H9 (cell line): ENCODE measurements at regions not wholly inside any gene's neighbourhood (a gene's known extent, or its start where the extent isn't known, plus 50 kb on each side); places are given as distances from the start of the nearest gene placed in this dataset.

ENCODE experiments used
- DNase-seq: peaks from one replicate; pipeline ENCODE4 v3.0.0-alpha.2; 2017
- H2AFZ ChIP-seq: one replicate; pipeline ENCODE4 v1.6.1; 2013; ENCODE audit warnings: mild to moderate bottlenecking, low read length, control low read depth, moderate library complexity
- H2AK5ac ChIP-seq: 2 replicates; pipeline ENCODE4 v1.6.1; 2013; ENCODE audit warnings: low read length, control low read depth, mixed read lengths; ENCODE audit not compliant: insufficient read length
- H2BK120ac ChIP-seq: one replicate; pipeline ENCODE4 v1.6.1; 2013; ENCODE audit warnings: low read depth, mild to moderate bottlenecking, low read length, control low read depth, inconsistent platforms; ENCODE audit not compliant: poor library complexity, severe bottlenecking
- H2BK12ac ChIP-seq: 2 replicates; pipeline ENCODE4 v1.6.1; 2013; ENCODE audit warnings: low read length, control low read depth, mixed read lengths, low read depth; ENCODE audit not compliant: insufficient read length
- H2BK15ac ChIP-seq: 2 replicates; pipeline ENCODE4 v1.6.1; 2013; ENCODE audit warnings: low read depth, low read length, control low read depth
- H2BK20ac ChIP-seq: one replicate; pipeline ENCODE4 v1.6.1; 2013; ENCODE audit warnings: low read depth, mild to moderate bottlenecking, low read length, control low read depth, inconsistent platforms; ENCODE audit not compliant: poor library complexity, severe bottlenecking
- H2BK5ac ChIP-seq: 2 replicates; pipeline ENCODE4 v1.6.1; 2013; ENCODE audit warnings: low read length, control low read depth, mixed read lengths; ENCODE audit not compliant: insufficient read length
- H3K14ac ChIP-seq: 2 replicates; pipeline ENCODE4 v1.6.1; 2013; ENCODE audit warnings: low read length, control low read depth; ENCODE audit not compliant: insufficient read depth
- H3K18ac ChIP-seq: 2 replicates; pipeline ENCODE4 v1.6.1; 2013; ENCODE audit warnings: low read depth, mild to moderate bottlenecking, mixed read lengths, low read length, control low read depth; ENCODE audit not compliant: insufficient read length
- H3K23ac ChIP-seq: 2 replicates; pipeline ENCODE4 v1.6.1; 2013; ENCODE audit warnings: low read length, control low read depth, mixed read lengths, low read depth; ENCODE audit not compliant: insufficient read length
- H3K23me2 ChIP-seq: 2 replicates; pipeline ENCODE4 v1.6.1; 2013; ENCODE audit warnings: low read depth, mild to moderate bottlenecking, mixed read lengths, low read length, control low read depth; ENCODE audit not compliant: insufficient read length, poor library complexity, severe bottlenecking
- H3K27ac ChIP-seq: 2 replicates; pipeline ENCODE4 v1.5.1; 2013; ENCODE audit warnings: low read length, control low read depth, mixed read lengths, low read depth; ENCODE audit not compliant: insufficient read length
- H3K27me3 ChIP-seq: 2 replicates; pipeline ENCODE4 v1.6.1; 2013; ENCODE audit warnings: low read length, control low read depth, inconsistent platforms; ENCODE audit not compliant: insufficient read depth
- H3K4ac ChIP-seq: 2 replicates; pipeline ENCODE4 v1.6.1; 2013; ENCODE audit warnings: low read depth, mild to moderate bottlenecking, control low read depth, inconsistent platforms, low read length, moderate library complexity
- H3K4me1 ChIP-seq: 2 replicates; pipeline ENCODE4 v1.6.1; 2013; ENCODE audit warnings: low read length, control low read depth, inconsistent platforms; ENCODE audit not compliant: insufficient read depth
- H3K4me2 ChIP-seq: 2 replicates; pipeline ENCODE4 v1.6.1; 2013; ENCODE audit warnings: low read length, control low read depth, mixed read lengths; ENCODE audit not compliant: insufficient read length, insufficient read depth
- H3K56ac ChIP-seq: 2 replicates; pipeline ENCODE4 v1.6.1; 2013; ENCODE audit warnings: low read depth, mild to moderate bottlenecking, mixed read lengths, low read length, control low read depth; ENCODE audit not compliant: insufficient read length
- H3K79me1 ChIP-seq: 2 replicates; pipeline ENCODE4 v1.6.1; 2013; ENCODE audit warnings: low read depth, mild to moderate bottlenecking, moderate library complexity, low read length, control low read depth, inconsistent platforms; ENCODE audit not compliant: insufficient read depth, poor library complexity, severe bottlenecking
- H3K79me2 ChIP-seq: 2 replicates; pipeline ENCODE4 v1.6.1; 2013; ENCODE audit warnings: low read length, control low read depth, inconsistent platforms; ENCODE audit not compliant: insufficient read depth
- H3K9ac ChIP-seq: 2 replicates; pipeline ENCODE4 v1.6.1; 2013; ENCODE audit warnings: low read length, control low read depth, mixed read lengths; ENCODE audit not compliant: insufficient read length; ENCODE audit errors: extremely low read depth
- H3K9me3 ChIP-seq: one replicate; pipeline ENCODE4 v1.6.1; 2013; ENCODE audit warnings: low read depth, low read length, inconsistent platforms; ENCODE audit not compliant: control insufficient read depth
- H3T11ph ChIP-seq: one replicate; pipeline ENCODE4 v1.6.1; 2013; ENCODE audit warnings: mild to moderate bottlenecking, low read length, control low read depth, inconsistent platforms
- H4K20me1 ChIP-seq: one replicate; pipeline ENCODE4 v1.6.1; 2013; ENCODE audit not compliant: control insufficient read depth, insufficient read length, insufficient read depth
- H4K5ac ChIP-seq: 2 replicates; pipeline ENCODE4 v1.6.1; 2013; ENCODE audit warnings: low read depth, mild to moderate bottlenecking, mixed read lengths, low read length, control low read depth; ENCODE audit not compliant: insufficient read length
- H4K8ac ChIP-seq: replicated peaks from 2 replicates; pipeline ENCODE4 v1.6.1; 2013; ENCODE audit warnings: low read length, control low read depth, mixed read lengths, low read depth; ENCODE audit not compliant: insufficient read length
- H4K91ac ChIP-seq: 2 replicates; pipeline ENCODE4 v1.6.1; 2013; ENCODE audit warnings: low read depth, mild to moderate bottlenecking, moderate library complexity, mixed read lengths, low read length, control low read depth; ENCODE audit not compliant: insufficient read length
- H3K27ac Mint-ChIP-seq, 3 experiments: 2 replicates in 2 of 3; 3 replicates in 1 of 3; pipeline ENCODE4 v1.8.0; 2020 to 2021; ENCODE audit warnings: mixed read lengths in 3 of 3, mild to moderate bottlenecking in 1 of 3, moderate library complexity in 1 of 3
- H3K27me3 Mint-ChIP-seq: 2 replicates; pipeline ENCODE4 v1.8.0; 2021; ENCODE audit warnings: low read depth, mild to moderate bottlenecking, moderate library complexity, mixed read lengths
- H3K36me3 Mint-ChIP-seq, 3 experiments: 2 replicates in 2 of 3; 3 replicates in 1 of 3; pipeline ENCODE4 v1.8.0; 2020 to 2021; ENCODE audit warnings: low read depth in 3 of 3, mixed read lengths in 3 of 3; ENCODE audit not compliant: insufficient read depth in 1 of 3
- H3K4me1 Mint-ChIP-seq, 2 experiments: 2 replicates each; pipeline ENCODE4 v1.8.0; 2020; ENCODE audit warnings: mixed read lengths in 2 of 2
- H3K4me3 Mint-ChIP-seq, 2 experiments: 2 replicates in 1 of 2; 3 replicates in 1 of 2; pipeline ENCODE4 v1.8.0; 2020 to 2021; ENCODE audit warnings: mild to moderate bottlenecking in 2 of 2, mixed read lengths in 2 of 2, moderate library complexity in 1 of 2
- H3K9me3 Mint-ChIP-seq, 2 experiments: 2 replicates in 1 of 2; 3 replicates in 1 of 2; pipeline ENCODE4 v1.8.0; 2020; ENCODE audit warnings: mild to moderate bottlenecking in 2 of 2, mixed read lengths in 2 of 2, moderate library complexity in 1 of 2
- CTCF ChIP-seq: fragments of 200-600 bp; sonication (generic); conservative IDR thresholded peaks from 3 replicates; pipeline ENCODE4 v1.8.0; 2021; ENCODE audit warnings: antibody characterized with exemption, mild to moderate bottlenecking
- WGBS: extraction: QIAGEN DNeasy Blood & Tissue Kit; methylation state at CpG from one replicate; pipeline ENCODE4 v1.1.7; 2013; ENCODE audit warnings: missing lambda C conversion rate, low lambda C conversion rate, mixed read lengths; ENCODE audit not compliant: insufficient read length; ENCODE audit errors: extremely low coverage; 5-methylcytosine and 5-hydroxymethylcytosine counted together

- Histone ChIP-seq H2BK120ac (no peak overlapping the region), H3K56ac (no peak overlapping the region), H3K18ac (no peak overlapping the region), H2AK5ac (no peak overlapping the region), H3K27ac (no peak overlapping the region), H3K79me2 (no peaks in the 10 kb centered on the region), H4K8ac (peak overlapping the region; percentile 47), H3K9ac (no peak overlapping the region), H4K20me1 (no peaks in the 10 kb centered on the region), H2BK5ac (no peak overlapping the region), H4K5ac (no peak overlapping the region), H3K23ac (no peak overlapping the region), H2BK15ac (no peak overlapping the region), H3K4ac (no peak overlapping the region), H3K4me2 (no peak overlapping the region), H2AFZ (no peak overlapping the region), H3K9me3 (no peaks in the 10 kb centered on the region), H3T11ph (no peak overlapping the region), H3K27me3 (no peaks in the 10 kb centered on the region), H2BK12ac (no peak overlapping the region), H3K23me2 (no peaks in the 10 kb centered on the region), H2BK20ac (no peak overlapping the region), H4K91ac (no peak overlapping the region), H3K14ac (no peak overlapping the region; the same call in 1 of the 2 replicates), H3K79me1 (no peaks in the 10 kb centered on the region), H3K4me1 (peaks cover 12% of the 10 kb centered on the region; the same call in 1 of the 2 replicates)
- Mint-ChIP-seq H3K4me3 (no peak overlapping the region; a peak in 1 of 5 replicates), H3K4me1 (peaks cover 19 to 32% of the 10 kb centered on the region in 2 experiments), H3K36me3 (peaks cover 0 to 3% (median 0%) of the 10 kb centered on the region in 3 experiments; a peak in 1 of 7 replicates), H3K9me3 (no peaks in the 10 kb centered on the region), H3K27ac (peak overlapping the region in 2 of 3 experiments; percentile 25 to 59; a peak in 3 of 7 replicates), H3K27me3 (no peaks in the 10 kb centered on the region)
- no peak for TF ChIP-seq CTCF
- WGBS, result no CpG with 5 or more reads among the region's 2 CpGs
- DNase-seq, result no peak
Measured at GRCh38 chr12:68455691-68456345, 123.7 kb upstream of the MDM1 start.
